ENCODE measurements at regions not wholly inside any gene's neighbourhood (a gene's known extent, or its start where the extent isn't known, plus 50 kb on each side); places are given as distances from the start of the nearest gene placed in this dataset.
"Not testable (repeated sequence)": the region's sequence is repeated elsewhere in the genome, so short reads cannot be mapped to it uniquely, and the experiment has no call there.

DNA sequence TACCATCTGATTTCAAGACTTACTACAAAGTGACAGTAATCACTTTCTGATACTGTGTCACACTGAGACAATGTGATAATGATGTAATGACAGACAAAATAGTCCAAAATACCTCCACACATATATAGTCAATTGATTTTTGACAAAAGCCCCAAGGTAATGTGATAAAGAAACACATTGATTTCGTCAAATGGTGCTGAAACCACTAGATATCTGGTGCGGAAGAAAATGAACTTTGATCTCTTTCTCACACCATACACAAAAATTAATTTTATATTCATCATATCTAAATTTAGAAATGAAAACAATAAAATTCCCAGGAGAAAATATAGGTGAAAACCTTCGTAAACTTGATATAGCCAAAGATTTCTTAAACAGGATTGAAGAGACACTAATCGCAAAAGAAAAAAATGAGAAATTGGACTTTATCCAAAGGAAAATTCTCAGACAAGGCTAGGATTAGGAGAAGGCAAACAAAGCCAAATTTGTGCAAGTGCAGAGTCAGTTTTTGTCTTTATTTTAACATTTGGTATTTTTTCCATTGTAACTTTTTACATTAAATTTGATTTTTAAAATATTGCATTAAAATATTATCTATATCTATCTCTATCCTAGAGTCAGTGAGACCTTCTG is 739.9 kb downstream of the DIAPH3 start:
- DNase-seq (ENCODE audit: low spot score): no peak

DNA sequence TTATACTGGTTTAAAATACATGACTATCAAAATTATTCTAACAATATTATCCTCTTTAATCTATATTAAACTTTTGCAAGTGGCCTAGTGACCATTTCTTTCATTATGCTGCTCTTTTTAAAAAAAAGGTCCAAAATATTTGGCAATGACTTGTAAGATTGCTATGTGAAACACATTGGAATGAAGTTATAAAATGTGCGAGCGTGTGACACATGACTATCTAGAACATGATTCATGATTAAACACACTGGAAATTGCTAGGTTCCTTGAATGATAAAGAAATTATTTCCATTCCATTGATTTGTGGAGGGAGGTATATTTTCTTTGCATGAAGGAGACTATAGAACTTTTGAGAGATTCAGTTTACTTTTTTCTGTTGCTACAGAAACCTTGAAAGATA is 739.1 kb downstream of the DIAPH3 start:
- intact Hi-C loops (cut with DNase I): no loop called here

More for the DNA sequence above, 739.9 kb downstream of the DIAPH3 start:
- intact Hi-C loops (cut with DNase I): no loop called here

DNA sequence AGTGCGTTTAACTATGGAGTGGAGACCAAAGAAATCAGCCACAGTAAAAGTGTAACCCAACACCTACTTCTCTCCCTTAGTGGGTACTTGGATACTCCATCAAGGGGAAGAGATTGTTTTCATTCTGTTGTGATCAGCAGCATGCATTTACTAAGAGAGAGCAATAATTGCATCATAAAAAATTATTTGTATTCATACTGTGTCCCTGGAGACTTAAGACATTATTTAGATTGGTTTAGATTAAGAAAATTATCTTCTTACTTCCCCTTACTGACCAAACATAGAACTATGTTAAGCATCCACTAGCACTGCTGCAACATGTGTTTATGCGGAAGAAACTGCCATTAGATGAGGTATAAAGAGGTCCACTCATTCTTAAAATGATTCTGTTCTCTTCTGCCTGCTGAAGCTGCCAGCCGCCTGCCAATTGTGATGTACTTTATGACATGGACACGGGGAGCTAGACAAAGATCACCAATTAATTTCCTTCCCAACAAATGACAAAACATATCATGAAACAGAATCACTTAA is 738.5 kb downstream of the DIAPH3 start:
- intact Hi-C loops (cut with DNase I): no loop called here
- DNase-seq (ENCODE audit: low spot score): no peak

More for the DNA sequence above, 739.1 kb downstream of the DIAPH3 start:
- DNase-seq (ENCODE audit: low spot score): no peak

DNA sequence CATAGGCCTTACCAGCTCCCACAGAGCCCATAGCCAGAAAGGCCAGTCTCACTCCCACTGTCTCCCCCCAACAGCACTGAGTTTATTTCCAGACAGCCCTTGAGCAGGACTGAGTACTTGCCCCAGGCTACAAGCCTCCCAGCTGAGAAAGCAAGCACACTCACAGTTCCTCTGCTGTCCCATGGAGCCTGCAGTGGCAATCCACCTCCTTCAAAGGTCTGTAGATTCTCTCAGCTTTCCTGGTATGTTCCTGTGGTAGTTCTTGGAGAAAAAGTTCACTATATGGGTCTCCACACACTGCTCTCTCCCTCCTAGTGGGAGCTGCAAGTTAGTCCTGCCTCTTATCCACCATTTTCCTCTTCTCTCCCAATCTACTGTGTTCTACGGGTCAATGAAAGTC is 728.7 kb downstream of the DIAPH3 start:
- no peak for DNase-seq (ENCODE audit: low spot score)
- intact Hi-C loops (cut with DNase I): no loop called here

DNA sequence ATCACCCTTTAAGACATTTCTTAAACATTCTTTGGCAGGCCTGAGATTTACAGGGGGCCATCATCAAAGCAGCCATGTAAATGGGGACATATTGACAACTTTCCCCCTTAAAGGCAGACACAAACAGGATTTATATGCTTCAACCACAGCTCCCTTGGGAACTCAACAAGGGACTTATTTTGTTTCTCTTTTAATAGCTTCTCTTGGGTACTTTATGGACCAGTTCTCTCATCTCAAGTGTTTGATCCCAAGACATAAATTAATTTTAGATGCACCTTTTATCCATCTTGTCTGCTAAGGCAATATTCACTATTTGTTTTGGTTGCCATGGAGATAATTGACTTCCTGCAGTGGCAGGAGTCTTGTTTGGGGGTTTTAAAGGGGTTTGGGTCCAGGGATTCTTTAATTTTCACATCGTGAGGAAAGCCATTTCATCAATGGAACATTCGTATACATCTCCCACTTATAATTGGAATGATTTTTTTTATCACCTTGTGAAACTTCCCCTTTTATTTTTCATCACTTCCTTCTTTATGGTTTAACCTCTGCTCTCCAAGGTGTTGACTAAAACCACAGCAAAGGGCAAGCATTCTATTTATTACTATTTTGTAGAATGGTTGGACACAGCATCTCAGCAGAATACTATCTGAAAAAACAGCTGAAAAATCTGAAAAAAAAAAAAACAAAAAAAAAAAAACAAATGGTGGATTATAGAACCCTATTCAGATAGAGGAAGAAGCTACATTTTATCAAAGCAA is 726.0 kb downstream of the DIAPH3 start:
- intact Hi-C loops (cut with DNase I): no loop called here
- no peak for DNase-seq (ENCODE audit: low spot score)

DNA sequence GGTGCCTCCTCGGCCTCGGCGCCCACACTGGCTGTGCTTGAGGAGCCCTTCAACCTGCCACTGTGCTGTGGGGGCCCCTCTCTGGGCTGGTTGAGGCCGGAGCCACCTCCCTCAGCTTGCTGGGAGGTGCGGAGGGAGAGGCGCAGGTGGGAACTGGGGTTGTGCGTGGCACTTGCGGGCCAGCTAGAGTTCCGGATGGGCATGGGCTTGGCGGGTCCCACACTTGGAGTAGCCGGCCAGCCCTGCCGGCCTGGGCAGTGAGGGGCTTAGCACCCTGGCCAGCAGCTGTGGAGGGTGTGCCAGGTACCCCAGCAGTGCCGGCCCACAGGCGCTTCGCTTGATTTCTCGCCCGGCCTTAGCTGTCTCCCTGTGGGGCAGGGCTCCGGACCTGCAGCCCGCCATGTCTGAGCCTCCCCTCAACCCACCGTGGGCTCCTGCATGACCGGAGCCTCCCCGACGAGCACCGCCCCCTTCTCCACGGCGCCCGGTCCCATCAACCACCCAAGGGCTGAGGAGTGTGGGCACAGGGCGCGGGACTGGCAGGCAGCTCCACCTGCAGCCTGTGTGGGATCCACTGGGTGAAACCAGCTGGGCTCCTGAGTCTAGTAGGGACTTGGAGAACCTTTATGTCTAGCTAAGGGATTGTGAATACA is 723.8 kb downstream of the DIAPH3 start:
- intact Hi-C loops (cut with DNase I): no loop called here

DNA sequence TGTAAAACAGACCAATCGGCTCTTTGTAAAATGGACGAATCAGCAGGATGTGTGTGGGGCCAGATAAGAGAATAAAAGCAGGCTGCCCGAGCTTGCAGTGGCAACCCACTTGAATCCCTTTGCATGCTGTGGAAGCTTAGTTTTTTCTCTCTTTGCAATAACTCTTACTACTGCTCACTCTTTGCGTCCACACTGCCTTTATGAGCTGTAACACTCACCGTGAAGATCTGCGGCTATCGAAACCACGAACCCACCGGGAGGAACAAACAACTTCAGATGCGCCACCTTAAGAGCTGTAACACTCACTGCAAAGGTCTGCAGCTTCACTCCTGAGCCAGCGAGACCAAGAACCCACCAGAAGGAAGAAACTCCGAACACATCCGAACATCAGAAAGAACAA is 722.7 kb downstream of the DIAPH3 start:
- DNase-seq (ENCODE audit: low spot score); intact Hi-C loops (cut with DNase I): not testable (repeated sequence)

More for the DNA sequence above, 723.8 kb downstream of the DIAPH3 start:
- DNase-seq (ENCODE audit: low spot score): no peak

DNA sequence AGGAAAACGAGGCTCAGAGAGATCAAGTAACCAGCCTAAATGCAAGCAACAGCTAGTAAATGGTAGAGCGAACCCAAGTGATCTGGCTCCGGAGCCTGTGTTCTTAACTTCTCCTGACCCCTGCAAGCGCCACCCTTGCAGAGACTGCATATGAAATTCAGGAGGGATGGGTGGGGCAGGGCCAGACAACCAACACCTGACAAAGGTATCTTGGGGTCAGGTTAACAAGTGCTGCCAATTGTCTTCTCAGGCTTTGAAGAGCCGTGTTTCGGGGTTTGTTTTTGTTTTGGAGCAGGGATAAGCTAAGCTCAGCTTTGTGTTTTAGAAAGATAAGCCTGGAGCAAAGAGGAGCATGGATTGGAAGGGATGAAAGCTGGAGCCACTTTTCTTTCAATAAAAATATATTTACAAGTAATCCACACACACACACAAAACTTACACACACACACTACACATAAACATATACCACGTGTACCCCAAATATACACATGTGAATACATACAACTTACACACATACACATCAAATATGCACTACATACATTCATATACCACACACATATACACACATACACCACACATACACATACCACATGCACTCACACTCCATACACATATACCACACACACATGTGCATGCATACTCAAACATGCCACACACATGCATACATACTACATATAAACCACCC is 722.0 kb downstream of the DIAPH3 start:
- DNase-seq (ENCODE audit: low spot score): no peak
- intact Hi-C loops (cut with DNase I): no loop called here

DNA sequence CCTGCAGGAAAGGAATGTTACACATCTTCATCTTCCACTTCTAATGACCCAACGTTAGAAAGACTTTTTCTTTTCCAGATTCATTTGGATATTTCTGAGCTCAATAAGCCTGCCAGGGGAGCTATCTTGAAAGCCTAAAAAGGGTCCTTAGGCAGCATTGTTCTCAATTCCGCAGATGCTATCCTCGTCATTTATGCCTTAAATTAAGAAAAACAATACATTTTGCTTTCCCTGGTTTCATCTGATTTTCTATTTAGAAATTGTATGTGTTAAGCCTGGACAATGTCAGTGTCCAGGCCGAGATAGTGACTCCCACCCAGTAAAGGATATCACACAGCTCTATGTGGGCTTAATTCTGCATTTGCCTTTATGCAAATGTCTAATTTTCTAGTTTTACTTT is 721.3 kb downstream of the DIAPH3 start:
- intact Hi-C loops (cut with DNase I): no loop called here
- no peak for DNase-seq (ENCODE audit: low spot score)

DNA sequence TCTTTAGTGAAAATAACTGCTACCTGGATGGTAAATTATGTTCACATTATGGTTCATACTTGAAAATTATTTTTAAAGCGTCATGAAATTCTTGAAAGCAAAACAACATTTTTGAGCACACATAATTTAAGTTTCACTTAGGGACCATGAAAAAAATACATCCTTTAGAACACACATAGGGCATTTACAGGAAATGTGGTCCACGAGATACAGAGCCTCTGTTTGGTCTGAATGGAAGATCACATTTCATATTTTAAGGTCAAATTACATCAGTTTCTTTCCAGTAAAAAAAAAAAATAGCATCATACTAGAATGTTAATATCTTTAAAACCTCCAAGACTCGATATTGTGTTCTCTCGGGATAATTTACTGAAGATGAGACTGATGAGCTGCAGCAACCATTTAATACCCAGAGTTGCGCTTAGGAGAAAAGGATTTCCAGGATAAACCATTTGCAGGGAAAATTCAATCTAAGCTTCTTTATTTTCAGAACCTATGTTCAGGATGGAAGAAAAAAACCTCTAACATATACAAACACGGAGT is 720.7 kb downstream of the DIAPH3 start:
- DNase-seq (ENCODE audit: low spot score): no peak
- intact Hi-C loops (cut with DNase I): no loop called here

DNA sequence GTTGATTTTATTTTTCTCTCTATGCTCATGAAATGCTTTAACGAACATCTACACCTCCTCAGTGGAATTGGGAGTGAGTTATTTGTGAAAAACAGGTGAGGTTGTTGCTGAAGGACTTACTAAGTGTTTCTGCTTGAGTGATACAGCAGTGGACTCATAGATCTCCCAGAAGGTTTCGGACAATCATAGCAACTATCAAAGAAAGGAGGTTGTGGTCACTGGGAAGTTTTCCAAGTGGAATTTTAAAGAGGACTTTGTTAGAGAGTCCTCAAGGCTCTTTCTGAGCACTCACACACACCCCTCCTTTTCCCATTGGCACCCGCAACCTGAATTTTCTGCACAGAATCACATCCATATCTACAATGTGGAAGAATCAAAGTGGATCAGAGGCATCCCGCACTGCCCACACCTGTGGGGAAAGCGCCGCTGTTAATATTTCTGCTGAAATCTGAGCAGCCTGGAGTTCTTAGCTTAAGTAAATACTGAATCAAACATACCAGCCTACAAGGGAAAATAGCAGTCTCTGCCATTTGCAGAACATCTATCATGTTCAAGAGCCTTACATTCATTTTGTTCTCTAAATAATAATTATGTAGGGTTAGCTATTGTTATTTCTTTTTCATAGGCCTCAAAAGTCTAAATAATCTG is 719.4 kb downstream of the DIAPH3 start:
- intact Hi-C loops (cut with DNase I): no loop called here
- DNase-seq (ENCODE audit: low spot score): no peak

DNA sequence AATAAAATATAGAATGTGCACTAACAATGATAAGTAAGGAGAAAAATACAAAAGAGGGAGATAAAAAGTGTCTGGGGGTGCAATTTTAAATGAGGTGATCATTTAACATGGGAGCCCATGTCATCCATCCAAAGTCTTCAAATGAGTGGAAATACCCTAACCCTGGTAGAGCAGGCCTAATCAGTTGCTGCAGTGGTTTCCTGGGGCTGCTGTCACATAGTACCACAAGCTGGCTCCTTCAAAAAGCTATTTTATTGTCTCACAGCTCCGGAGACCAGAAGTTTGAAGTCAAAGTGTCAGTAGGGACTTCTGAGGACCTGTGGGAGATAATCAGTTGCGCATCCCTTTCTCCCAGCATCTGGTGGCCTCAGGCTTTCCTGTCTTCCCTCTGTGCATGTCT is 717.9 kb downstream of the DIAPH3 start:
- intact Hi-C loops (cut with DNase I): no loop called here
- no peak for DNase-seq (ENCODE audit: low spot score)

DNA sequence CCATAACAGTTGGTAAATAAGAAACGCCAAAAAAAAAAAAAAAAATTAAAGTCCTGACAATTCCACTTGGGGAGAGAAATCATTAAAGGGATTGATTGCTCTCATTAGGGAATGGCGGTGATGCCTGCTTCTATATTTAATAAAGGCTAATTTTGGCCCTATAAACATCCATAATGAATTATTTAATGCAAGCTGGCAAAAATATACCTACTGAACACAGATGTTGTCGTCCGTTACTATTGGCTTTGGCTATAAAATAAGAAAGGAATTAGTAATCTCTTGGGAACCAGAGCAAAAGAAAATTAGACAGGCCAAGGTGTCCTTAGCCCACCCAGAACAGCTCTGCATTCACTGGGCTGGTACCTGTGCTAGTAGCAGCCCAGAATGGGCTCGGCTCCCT is 717.3 kb downstream of the DIAPH3 start:
- DNase-seq (ENCODE audit: low spot score): no peak
- intact Hi-C loops (cut with DNase I): no loop called here

DNA sequence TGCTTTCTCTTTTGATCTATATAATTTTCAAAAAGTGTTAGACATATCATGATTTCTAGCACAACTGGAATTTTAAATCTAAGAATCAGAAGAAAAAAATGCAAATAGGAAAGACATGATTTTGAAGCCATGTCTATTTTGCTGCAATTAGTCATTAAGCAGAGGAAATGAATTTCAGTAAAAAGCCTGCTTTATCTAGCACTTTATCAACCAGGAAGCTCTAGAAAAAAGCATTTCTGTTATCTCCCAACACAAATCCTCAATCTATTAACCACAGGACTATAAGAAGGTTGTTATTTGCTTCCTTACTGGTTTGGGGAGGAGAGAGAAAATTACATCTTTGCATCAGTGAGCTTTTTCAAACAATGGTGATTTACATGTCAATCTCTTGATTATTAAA is 716.7 kb downstream of the DIAPH3 start:
- DNase-seq (ENCODE audit: low spot score): no peak
- intact Hi-C loops (cut with DNase I): no loop called here

DNA sequence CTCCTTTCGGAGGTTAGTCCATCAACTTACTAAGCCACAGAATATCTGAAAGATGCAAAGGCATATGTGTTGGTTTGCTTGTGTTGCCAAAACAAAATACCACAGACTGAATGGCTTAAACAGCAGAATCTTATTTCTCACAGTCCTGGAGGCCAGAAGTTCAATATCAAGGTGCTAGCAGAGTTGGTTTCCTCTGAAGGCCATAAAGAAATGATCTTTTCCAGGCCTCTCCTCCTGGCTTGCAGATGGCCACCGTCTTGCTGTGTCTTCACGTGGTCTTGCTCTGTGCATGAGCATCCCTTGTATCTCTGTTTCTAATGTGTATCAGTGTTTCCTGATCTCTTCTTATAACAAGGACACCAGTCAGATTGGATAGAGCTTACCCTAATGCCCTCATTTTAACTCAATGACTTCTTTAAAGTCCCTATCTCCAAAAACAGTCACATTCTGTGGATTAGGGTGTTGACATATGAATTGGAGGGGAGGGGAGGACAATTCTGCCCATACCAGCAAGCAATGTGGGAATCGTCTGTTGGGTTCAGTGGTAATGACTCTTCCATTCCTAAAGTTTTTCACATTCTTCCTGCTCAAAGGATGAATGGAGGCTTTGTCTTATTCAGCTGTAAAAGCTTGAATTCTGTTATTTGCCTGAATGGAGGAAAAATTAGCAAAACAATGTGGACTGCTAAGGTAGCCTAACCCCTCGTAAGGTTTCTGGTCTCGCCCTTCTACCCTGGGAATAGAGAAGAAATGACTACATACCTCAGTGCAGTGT is 715.7 kb downstream of the DIAPH3 start:
- no peak for DNase-seq (ENCODE audit: low spot score)
- intact Hi-C loops (cut with DNase I): no loop called here

DNA sequence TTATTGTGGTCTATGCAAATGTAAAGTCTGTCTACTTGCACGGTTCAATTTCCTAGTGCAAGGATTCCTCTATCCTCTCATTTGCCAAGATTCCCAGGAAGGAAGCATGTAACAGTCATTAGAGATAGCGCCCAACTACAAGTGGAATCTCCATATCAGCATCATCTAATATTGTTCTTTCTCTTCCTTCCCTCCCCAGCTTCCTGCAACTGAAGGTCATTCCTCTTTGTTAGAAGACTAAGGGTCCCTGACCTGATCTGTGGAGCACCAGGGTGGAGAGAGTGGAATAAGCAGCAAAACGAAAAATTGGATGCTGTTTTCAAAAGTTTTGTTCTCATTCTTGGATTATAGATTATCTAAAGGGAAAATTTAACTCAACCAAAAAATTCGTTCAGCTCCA is 714.0 kb downstream of the DIAPH3 start:
- intact Hi-C loops (cut with DNase I): no loop called here
- DNase-seq (ENCODE audit: low spot score): no peak

DNA sequence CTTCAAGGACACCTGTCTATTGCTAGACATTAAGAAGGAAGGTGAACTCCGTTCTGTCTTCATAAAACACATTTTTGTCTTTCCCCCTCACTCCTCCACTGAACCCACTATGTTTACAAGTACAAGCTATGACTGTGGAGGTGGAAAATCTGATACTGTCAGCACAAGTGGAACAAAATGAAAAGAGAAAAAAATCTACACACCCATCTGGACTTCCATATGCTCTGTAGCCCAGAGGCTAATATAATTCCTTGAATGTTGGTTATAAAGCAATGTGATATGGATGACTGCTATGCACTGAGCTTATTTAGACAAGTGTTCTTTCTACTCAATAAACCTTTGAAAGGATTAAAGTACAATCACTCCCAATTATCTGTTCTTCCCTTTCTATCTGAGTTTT is 713.5 kb downstream of the DIAPH3 start:
- intact Hi-C loops (cut with DNase I): no loop called here

DNA sequence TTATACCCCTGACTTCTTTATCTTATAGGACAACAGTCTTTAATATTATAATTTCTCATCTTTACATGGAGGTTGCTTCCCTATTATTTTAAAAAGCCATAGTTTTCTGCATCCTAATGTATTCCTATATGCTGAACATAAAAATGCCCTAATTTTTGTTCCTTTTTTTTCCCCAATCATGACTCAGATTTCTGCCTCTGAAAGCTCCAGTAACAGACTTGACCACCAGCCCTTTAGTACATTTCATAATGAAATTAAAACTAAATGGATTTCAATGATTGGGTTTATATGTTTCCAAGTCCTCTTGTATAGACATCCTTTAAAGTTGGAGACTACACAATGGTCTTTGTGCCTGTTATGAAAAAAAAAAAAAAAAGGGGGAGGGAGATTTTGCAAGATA is 712.5 kb downstream of the DIAPH3 start:
- intact Hi-C loops (cut with DNase I): no loop called here
- no peak for DNase-seq (ENCODE audit: low spot score)

More for the DNA sequence above, 713.5 kb downstream of the DIAPH3 start:
- no peak for DNase-seq (ENCODE audit: low spot score)

All from posterior vena cava (tissue), 2 donors.